NCI-H1694 (cell line): ENCODE measurements at regions not wholly inside any gene's neighbourhood (a gene's known extent, or its start where the extent isn't known, plus 50 kb on each side); places are given as distances from the start of the nearest gene placed in this dataset.
"Not testable (repeated sequence)": the region's sequence is repeated elsewhere in the genome, so short reads cannot be mapped to it uniquely, and the experiment has no call there.

Experiments used
- DNase-seq: peaks from one replicate; lab custom pipeline; 2025; lab: John Stamatoyannopoulos, UW

DNA sequence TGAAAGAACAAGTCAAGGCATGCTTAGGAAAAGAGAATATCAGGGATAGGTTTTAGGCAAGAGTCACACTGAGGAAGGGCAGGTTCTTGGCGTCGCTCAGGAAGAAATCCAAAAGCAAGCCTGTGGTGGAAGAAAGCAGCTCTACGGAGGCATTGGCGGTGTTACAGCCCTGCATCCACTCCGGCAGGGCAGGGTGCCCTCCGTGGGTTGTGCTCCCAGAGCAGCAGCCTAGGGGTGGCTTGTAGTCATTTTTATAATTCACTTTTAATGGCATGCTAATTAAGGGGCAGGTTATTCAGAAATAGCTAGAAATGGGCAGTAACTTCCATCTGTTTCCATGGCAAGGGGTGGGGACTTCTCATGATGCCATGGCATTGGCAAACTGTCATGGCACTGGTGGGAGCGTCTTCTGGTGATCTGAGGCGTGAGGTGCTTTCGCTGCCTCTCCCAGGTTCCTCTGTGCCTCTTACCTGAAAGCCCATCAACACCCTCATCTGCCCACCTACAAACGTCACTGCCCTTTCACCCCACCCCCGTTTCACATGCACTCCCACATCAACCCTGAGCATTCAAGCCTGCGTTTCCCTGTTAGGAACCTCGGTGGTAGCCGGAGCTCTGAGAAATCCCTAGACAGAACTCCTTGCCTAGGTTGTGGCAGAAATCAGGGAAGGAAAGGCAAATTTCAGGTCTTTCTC is 1763.8 kb upstream of the TPTE start:
- not testable (repeated sequence) for DNase-seq

DNA sequence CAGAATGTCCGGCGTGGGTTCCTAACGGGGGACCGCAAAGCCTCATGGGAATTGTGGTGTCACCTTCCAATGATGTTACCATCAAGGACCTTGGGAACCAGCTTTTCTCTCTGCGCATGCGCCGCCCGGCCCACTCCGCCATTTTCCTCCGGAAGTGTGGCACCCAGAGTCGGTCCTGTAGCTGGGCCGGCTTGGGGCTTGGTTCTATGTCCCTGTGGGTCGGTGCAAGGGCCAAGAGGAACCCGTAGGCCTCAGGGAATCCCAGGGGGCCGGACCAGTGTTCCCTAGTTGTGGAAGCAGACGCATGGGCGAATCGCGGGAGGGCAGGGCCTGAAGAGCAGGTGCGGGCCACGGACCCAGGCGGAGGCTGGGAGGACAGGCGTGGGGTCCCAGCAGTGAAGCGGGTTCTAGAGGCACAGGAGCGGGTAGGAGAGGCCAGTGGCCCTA is 1762.4 kb upstream of the TPTE start:
- DNase-seq = peak; percentile 30

GRCh38 chr21:8762241-8762640 is 1759.1 kb upstream of the TPTE start:
- DNase-seq = not testable (repeated sequence)

- not testable (repeated sequence) for DNase-seq
Measured at GRCh38 chr21:8764416-8764815, 1757.0 kb upstream of the TPTE start.

DNA sequence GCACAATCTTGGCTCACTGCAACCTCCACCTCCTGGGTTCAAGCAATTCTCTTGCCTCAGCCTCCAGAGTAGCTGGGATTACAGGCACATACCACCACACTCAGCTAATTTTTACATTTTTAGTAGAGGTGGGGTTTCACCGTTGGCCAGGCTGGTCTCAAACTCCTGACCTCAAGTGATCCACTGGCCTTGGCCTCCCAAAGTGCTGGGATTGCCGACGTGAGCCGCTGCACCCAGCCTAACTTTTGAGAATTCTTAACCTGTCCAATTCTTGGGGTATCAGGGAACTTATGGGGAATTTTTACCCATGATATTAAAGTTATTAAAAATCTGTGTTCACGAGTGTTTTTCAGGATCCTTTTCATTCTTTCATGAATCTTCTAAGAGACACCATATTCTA is 1755.2 kb upstream of the TPTE start:
- not testable (repeated sequence) for DNase-seq

DNA sequence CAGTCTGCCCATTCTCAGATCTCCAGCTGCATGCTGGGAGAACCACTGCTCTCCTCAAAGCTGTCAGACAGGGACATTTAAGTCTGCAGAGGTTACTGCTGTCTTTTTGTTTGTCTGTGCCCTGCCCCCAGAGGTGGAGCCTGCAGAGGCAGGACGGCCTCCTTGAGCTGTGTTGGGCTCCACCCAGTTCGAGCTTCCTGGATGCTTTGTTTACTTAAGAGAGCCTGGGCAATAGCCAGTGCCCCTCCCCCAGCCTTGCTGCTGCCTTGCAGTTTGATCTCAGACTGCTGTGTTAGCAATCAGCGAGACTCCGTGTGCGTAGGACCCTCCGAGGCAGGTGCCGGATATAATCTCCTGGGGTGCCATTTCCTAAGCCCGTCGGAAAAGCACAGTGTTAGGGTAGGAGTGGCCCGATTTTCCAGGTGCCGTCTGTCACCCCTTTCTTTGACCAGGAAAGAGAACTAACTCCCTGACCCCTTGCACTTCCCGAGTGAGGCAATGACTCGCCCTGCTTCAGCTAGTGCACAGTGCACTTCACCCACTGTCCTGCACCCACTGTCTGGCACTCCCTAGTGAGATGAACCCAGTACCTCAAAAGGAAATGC is 1748.4 kb upstream of the TPTE start:
- DNase-seq = not testable (repeated sequence)

DNA sequence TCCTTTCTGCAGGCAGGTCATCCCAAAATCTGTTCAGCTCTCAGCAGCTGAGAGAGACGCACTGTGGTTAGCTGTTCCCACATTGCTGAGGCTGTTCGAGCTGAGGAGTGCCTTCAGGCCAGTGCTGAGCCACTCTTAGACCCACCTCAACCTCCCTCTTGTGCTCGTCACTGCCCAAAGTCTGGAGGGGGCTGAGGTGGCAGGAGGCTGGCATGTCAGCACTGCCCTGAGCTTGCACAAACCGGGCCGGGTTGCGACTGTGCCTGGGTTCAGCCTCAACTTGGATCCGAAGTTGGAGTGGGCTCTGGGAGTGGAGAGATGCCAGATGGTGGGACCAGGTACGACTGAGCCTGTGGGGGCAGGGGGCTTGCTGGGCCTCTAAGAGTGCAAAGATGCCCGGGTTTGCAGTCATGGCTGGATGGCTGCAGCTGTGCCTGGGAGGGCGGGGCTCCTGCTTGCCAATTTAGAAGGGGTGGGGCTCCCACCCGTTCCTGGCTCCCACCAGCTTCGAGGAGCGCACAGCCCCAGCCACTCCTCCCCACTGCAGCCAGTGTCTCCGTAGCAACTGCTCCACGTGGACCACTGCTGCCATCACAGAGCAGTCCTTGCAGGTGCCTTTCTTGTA is 1745.7 kb upstream of the TPTE start:
- DNase-seq = not testable (repeated sequence)

- not testable (repeated sequence) for DNase-seq
Measured at GRCh38 chr21:8777260-8777659, 1744.1 kb upstream of the TPTE start.

DNA sequence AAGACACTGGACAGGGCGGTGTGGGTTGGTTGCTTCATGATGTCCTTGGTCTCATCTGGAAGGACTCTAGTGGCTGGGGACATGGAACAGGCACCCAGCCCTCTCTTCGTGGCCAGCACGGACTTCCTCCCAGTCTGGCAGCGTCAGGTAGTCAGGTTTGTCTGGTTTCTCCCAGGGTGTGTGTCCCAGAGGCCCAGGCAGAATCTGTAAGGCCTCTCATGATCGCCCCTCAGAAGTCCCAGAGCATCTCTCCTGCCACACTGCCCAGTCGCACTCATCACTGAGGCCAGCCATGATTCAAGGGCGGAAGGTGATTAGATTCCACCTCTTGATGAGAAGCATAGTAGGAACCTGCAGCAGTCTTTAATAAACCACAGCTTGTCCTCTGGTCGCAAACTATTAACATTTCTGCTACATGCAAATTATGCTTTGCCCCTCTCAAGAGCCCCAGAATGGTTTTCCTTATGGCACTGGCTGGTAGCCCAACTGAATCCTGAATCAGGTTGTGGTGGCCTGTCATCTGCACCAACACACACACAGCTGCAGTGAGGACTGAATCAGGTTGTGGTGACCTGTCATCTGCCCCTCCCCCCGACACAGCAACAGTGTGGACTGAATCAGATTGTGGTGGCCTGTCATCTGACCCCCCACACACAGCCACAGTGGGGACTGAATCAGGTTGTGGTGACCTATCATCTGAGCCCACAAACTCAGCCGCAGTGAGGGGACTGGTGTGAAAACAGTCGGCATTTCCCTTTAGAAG is 1742.9 kb upstream of the TPTE start:
- DNase-seq = not testable (repeated sequence)

- DNase-seq = not testable (repeated sequence)
Measured at GRCh38 chr21:8812840-8813239, 1708.5 kb upstream of the TPTE start.

DNA sequence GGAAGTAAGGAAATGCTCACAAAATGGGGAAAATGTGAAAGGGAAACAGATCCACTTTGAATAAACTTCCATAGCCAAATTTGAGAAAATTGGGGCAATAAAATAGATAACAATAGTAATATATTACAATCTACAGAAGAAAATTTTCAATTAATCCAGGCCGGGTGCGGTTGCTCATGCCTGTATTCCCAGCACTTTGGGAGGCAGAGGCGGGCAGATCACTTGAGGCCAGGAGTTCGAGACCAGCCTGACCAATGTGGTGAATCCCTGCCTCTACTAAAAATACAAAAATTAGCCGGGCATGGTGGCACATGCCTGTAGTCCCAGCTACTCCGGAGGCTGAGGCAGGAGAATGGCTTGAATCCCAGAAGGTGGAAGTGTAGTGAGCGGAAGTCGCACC is 1687.1 kb upstream of the TPTE start:
- not testable (repeated sequence) for DNase-seq
